ENCODE measurements at regions not wholly inside any gene's neighbourhood (a gene's known extent, or its start where the extent isn't known, plus 50 kb on each side); places are given as distances from the start of the nearest gene placed in this dataset.
A peak's percentile ranks its signal among the peaks of the same experiment; 100 is the strongest.

DNA sequence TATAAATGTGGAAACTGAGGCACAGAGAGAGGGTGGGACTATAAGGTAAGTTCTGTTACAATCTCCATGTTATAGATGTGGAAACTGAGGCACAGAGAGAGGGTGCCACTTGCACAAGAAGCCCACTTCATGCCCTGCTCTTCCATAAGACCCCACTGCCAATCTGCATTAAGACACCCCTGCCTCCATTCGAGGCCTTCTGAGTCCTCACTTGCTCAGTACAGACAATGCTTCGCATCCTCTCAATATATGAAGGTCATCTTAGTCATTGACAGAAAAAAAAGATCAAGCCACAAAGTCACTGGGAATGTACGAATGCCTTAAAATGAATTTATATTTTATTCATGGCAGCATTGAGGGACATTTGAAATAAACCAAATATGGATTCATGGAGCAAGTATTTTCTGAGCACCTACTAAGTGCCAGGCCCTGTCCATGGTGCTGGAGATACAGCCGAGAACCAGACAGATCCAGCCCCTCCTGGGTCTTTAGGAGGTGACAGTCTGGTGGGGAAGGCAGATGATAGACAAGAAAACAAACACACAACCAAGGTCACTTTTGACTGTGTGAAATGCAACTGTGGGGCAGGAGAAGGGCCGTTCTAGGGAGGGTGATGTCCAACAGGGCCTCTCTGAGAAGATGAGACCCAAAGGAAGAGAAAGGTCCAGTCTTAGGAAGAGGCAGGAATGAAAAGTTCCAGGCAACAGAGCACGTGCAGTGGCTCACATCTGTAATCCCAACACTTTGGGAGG is 92.5 kb upstream of the PTPN1 start:
- peak in 1 of 2 donors; percentile 30 for TF ChIP-seq POLR2A (IDR thresholded peaks at IDR 0.05)
- TF ChIP-seq, protein P1, sequence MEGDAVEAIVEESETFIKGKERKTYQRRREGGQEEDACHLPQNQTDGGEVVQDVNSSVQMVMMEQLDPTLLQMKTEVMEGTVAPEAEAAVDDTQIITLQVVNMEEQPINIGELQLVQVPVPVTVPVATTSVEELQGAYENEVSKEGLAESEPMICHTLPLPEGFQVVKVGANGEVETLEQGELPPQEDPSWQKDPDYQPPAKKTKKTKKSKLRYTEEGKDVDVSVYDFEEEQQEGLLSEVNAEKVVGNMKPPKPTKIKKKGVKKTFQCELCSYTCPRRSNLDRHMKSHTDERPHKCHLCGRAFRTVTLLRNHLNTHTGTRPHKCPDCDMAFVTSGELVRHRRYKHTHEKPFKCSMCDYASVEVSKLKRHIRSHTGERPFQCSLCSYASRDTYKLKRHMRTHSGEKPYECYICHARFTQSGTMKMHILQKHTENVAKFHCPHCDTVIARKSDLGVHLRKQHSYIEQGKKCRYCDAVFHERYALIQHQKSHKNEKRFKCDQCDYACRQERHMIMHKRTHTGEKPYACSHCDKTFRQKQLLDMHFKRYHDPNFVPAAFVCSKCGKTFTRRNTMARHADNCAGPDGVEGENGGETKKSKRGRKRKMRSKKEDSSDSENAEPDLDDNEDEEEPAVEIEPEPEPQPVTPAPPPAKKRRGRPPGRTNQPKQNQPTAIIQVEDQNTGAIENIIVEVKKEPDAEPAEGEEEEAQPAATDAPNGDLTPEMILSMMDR (IDR thresholded peaks at IDR 0.05), result no peak

Measured in adrenal gland (tissue), 5 donors.